CD14-positive monocyte (primary cell): ENCODE measurements at regions not wholly inside any gene's neighbourhood (a gene's known extent, or its start where the extent isn't known, plus 50 kb on each side); places are given as distances from the start of the nearest gene placed in this dataset.
A peak's percentile ranks its signal among the peaks of the same experiment; 100 is the strongest.

Source experiments
- DNase-seq, 3 donors: peaks; one replicate each; pipeline ENCODE4 v3.0.0-alpha.2; 2011 to 2022
- H2AFZ ChIP-seq: 2 replicates; pipeline ENCODE4 v1.6.0; 2012; ENCODE audit warnings: mild to moderate bottlenecking, low read depth, low read length, inconsistent platforms; ENCODE audit not compliant: insufficient read depth, poor library complexity, severe bottlenecking
- H3K27ac ChIP-seq, 2 donors: 1 replicate in 1 of 2; 2 replicates in 1 of 2; pipeline ENCODE4 v1.5.1; 2012 to 2013; ENCODE audit warnings: low read length in 2 of 2, control low read depth in 1 of 2, inconsistent platforms in 1 of 2, low read depth in 1 of 2, mild to moderate bottlenecking in 1 of 2
- H3K27me3 ChIP-seq, 2 donors: one replicate each; pipeline versions ENCODE4 v1.6.0 to v1.6.1; 2011 to 2013; ENCODE audit warnings: low read length in 2 of 2; ENCODE audit not compliant: control insufficient read depth in 2 of 2, insufficient read depth in 2 of 2
- H3K36me3 ChIP-seq, 2 donors: replicated peaks in 1 of 2; 1 replicate in 1 of 2; 2 replicates in 1 of 2; pipeline versions ENCODE4 v1.5.1 to v1.6.1; 2012 to 2013; ENCODE audit warnings: low read length in 2 of 2, control low read depth in 1 of 2, inconsistent platforms in 1 of 2, mild to moderate bottlenecking in 1 of 2; ENCODE audit not compliant: insufficient read depth in 2 of 2, control insufficient read depth in 1 of 2
- H3K4me1 ChIP-seq, 2 donors: 1 replicate in 1 of 2; 2 replicates in 1 of 2; pipeline versions ENCODE4 v1.5.1 to v1.6.1; 2012 to 2013; ENCODE audit warnings: low read length in 2 of 2, control low read depth in 1 of 2, inconsistent platforms in 1 of 2, mild to moderate bottlenecking in 1 of 2, moderate library complexity in 1 of 2; ENCODE audit not compliant: insufficient read depth in 2 of 2, control insufficient read depth in 1 of 2
- H3K4me2 ChIP-seq: replicated peaks from 2 replicates; pipeline ENCODE3; 2012; ENCODE audit warnings: low read length, moderate library complexity, mild to moderate bottlenecking; ENCODE audit not compliant: poor library complexity, severe bottlenecking; ENCODE audit errors: extremely low read depth
- H3K4me3 ChIP-seq, 3 experiments: fragments of 200-600 bp in 1 of 3; sonication (generic) in 1 of 3; replicated peaks in 1 of 3; 1 replicate in 2 of 3; 2 replicates in 1 of 3; pipeline ENCODE4 v1.5.1; 2011 to 2013; ENCODE audit warnings: low read length in 3 of 3, mild to moderate bottlenecking in 3 of 3, control low read depth in 2 of 3, low read depth in 2 of 3, inconsistent platforms in 1 of 3, moderate library complexity in 1 of 3
- H3K79me2 ChIP-seq: 2 replicates; pipeline ENCODE4 v1.6.0; 2012; ENCODE audit warnings: mild to moderate bottlenecking, control low read depth, inconsistent platforms, low read length, moderate library complexity; ENCODE audit not compliant: insufficient read depth
- H3K9ac ChIP-seq: 2 replicates; pipeline ENCODE4 v1.6.0; 2017; ENCODE audit warnings: low read length, mild to moderate bottlenecking; ENCODE audit not compliant: insufficient read depth, poor library complexity, severe bottlenecking
- H3K9me3 ChIP-seq, 2 donors: replicated peaks in 1 of 2; 1 replicate in 1 of 2; 2 replicates in 1 of 2; pipeline versions ENCODE4 v1.5.1 to v1.6.1; 2012 to 2013; ENCODE audit warnings: low read length in 2 of 2, control low read depth in 1 of 2; ENCODE audit not compliant: control insufficient read depth in 1 of 2, insufficient read depth in 1 of 2
- H4K20me1 ChIP-seq: 2 replicates; pipeline ENCODE4 v1.6.0; 2012; ENCODE audit warnings: mild to moderate bottlenecking, low read length, control low read depth, moderate library complexity; ENCODE audit not compliant: insufficient read depth
- H3K27ac Mint-ChIP-seq, 7 donors: one replicate each; pipeline ENCODE4 v1.8.0; 2020; ENCODE audit warnings: mild to moderate bottlenecking in 7 of 7, mixed read lengths in 7 of 7, moderate library complexity in 6 of 7, inconsistent platforms in 2 of 7
- H3K27me3 Mint-ChIP-seq, 3 donors: one replicate each; pipeline ENCODE4 v1.8.0; 2021 to 2022; ENCODE audit warnings: low read depth in 3 of 3, mild to moderate bottlenecking in 3 of 3, mixed read lengths in 3 of 3, moderate library complexity in 3 of 3, inconsistent platforms in 1 of 3
- H3K36me3 Mint-ChIP-seq, 2 donors: one replicate each; pipeline ENCODE4 v1.8.0; 2020; ENCODE audit warnings: mixed read lengths in 2 of 2, inconsistent platforms in 1 of 2, mild to moderate bottlenecking in 1 of 2
- H3K4me1 Mint-ChIP-seq: one replicate; pipeline ENCODE4 v1.8.0; 2020; ENCODE audit warnings: mild to moderate bottlenecking, mixed read lengths
- H3K4me3 Mint-ChIP-seq, 2 donors: one replicate each; pipeline ENCODE4 v1.8.0; 2020; ENCODE audit warnings: mild to moderate bottlenecking in 2 of 2, mixed read lengths in 2 of 2, moderate library complexity in 1 of 2
- H3K9me3 Mint-ChIP-seq, 7 donors: one replicate each; pipeline ENCODE4 v1.8.0; 2020 to 2022; ENCODE audit warnings: mixed read lengths in 7 of 7, mild to moderate bottlenecking in 6 of 7, moderate library complexity in 6 of 7, inconsistent platforms in 2 of 7
- WGBS: methylation state at CpG from one replicate; pipeline ENCODE4 v1.1.5; 2013; ENCODE audit warnings: missing lambda C conversion rate; ENCODE audit not compliant: insufficient coverage; 5-methylcytosine and 5-hydroxymethylcytosine counted together
- intact Hi-C, 2 donors: fragments of 100-400 bp; cut with micrococcal nuclease; formaldehyde crosslinking; loops; one replicate each; pipeline versions ENCODE4 v1.15.0 to v1.15.1; 2023
- TF ChIP-seq, protein P1 (sequence below): fragments of 200-600 bp; IDR thresholded peaks from one replicate; pipeline ENCODE4 v1.8.0; 2022; ENCODE audit warnings: antibody characterized with exemption, mild to moderate bottlenecking

DNA sequence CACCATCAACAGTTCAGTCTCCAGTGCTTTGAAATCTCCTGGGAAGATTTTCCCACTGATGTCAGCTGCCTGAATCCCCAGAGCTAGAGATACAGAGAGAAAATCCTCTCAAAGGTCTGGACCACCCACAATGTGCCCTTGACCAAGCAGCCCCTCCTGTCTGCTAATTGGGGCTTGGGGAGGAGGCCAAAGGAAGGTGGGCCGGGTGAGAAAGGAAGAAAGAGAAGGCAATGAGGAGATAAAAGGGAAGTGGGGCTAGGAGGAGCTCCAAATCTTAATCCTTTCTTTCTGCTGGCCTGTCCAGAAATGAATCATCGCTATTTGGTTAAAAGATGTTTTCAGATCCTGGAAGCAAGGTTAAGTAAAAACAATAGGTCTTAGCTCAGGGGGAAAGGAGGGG lies 322.9 kb downstream of the BCL11B start:
- 19% methylated on average over 2 of the region's 2 CpGs for WGBS
- Histone ChIP-seq H3K9ac (no peak overlapping the region), H3K4me1 (peaks cover 30 to 44% of the 10 kb centered on the region in 2 donors), H2AFZ (no peak overlapping the region), H3K36me3 (no peaks in the 10 kb centered on the region), H4K20me1 (no peaks in the 10 kb centered on the region), H3K4me2 (no peak overlapping the region), H3K9me3 (no peaks in the 10 kb centered on the region), H3K4me3 (no peak overlapping the region), H3K27ac (peak overlapping the region in 1 of 2 donors; percentile 8), H3K27me3 (no peaks in the 10 kb centered on the region), H3K79me2 (no peaks in the 10 kb centered on the region)
- intact Hi-C loops = no loop called here
- H3K4me1 Mint-ChIP-seq = peaks cover 51% of the 10 kb centered on the region
- H3K27ac Mint-ChIP-seq = peak overlapping the region in 6 of 7 donors; percentile 15 to 80 (median 65)
- peaks cover 0 to 2% (median 0%) of the 10 kb centered on the region in 7 donors for H3K9me3 Mint-ChIP-seq
- TF ChIP-seq, protein P1, sequence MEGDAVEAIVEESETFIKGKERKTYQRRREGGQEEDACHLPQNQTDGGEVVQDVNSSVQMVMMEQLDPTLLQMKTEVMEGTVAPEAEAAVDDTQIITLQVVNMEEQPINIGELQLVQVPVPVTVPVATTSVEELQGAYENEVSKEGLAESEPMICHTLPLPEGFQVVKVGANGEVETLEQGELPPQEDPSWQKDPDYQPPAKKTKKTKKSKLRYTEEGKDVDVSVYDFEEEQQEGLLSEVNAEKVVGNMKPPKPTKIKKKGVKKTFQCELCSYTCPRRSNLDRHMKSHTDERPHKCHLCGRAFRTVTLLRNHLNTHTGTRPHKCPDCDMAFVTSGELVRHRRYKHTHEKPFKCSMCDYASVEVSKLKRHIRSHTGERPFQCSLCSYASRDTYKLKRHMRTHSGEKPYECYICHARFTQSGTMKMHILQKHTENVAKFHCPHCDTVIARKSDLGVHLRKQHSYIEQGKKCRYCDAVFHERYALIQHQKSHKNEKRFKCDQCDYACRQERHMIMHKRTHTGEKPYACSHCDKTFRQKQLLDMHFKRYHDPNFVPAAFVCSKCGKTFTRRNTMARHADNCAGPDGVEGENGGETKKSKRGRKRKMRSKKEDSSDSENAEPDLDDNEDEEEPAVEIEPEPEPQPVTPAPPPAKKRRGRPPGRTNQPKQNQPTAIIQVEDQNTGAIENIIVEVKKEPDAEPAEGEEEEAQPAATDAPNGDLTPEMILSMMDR = no peak
- H3K27me3 Mint-ChIP-seq = peaks cover 2 to 14% (median 7%) of the 10 kb centered on the region in 3 donors
- no peak for DNase-seq
- H3K36me3 Mint-ChIP-seq = no peaks in the 10 kb centered on the region
- no peak overlapping the region for H3K4me3 Mint-ChIP-seq

DNA sequence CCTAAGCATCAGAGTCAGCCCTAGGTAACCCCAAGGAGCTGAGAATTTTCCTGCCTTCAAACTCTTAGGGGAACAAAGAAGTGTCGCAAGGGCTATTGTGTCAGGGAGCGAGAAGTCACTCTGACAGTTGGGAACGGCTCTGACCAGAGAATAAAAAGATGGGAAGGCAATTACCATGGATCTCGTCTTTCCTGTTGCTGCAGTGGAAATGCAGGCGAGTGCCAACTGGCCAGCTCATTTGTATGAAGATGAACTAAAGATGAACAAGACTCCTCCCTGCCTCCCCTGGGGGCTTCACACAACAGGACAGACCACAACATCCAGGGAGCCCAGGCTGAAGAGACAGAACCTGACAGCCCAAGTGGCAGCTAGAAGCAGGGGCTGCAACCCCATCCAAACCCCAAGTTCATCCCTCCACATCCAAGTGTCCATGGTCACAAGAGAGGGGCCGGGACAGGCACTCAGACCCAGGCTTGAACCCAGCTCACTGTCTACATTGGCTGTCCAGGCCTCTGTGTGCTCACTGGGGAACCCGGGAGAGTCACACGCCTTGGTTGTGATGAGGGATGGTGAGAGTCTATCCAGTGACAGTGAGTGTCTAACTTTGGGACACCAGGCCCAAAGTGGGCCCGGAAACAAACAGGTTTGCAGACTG lies 322.4 kb downstream of the BCL11B start:
- Mint-ChIP-seq H3K9me3 (peaks cover 0 to 2% (median 0%) of the 10 kb centered on the region in 7 donors), H3K36me3 (no peaks in the 10 kb centered on the region), H3K4me3 (no peak overlapping the region), H3K4me1 (peaks cover 57% of the 10 kb centered on the region), H3K27me3 (peaks cover 4 to 14% (median 7%) of the 10 kb centered on the region in 3 donors), H3K27ac (peak overlapping the region in 6 of 7 donors; percentile 15 to 80 (median 65))
- Histone ChIP-seq H3K9me3 (no peaks in the 10 kb centered on the region), H2AFZ (no peak overlapping the region), H4K20me1 (no peaks in the 10 kb centered on the region), H3K4me2 (no peak overlapping the region), H3K4me1 (peaks cover 34 to 47% of the 10 kb centered on the region in 2 donors), H3K79me2 (no peaks in the 10 kb centered on the region), H3K9ac (no peak overlapping the region), H3K27ac (no peak overlapping the region), H3K4me3 (no peak overlapping the region), H3K36me3 (no peaks in the 10 kb centered on the region), H3K27me3 (no peaks in the 10 kb centered on the region)
- intact Hi-C loops = no loop called here
- TF ChIP-seq, protein P1 = no peak
- peak in 2 of 3 donors; percentile 56 to 64 for DNase-seq
- WGBS = 51% methylated on average over 4 of the region's 9 CpGs
